Stromal cell of bone marrow (primary cell): ENCODE measurements at regions not wholly inside any gene's neighbourhood (a gene's known extent, or its start where the extent isn't known, plus 50 kb on each side); places are given as distances from the start of the nearest gene placed in this dataset.
"Not testable (repeated sequence)": the region's sequence is repeated elsewhere in the genome, so short reads cannot be mapped to it uniquely, and the experiment has no call there.

ENCODE experiments used
- DNase-seq: peaks from one replicate; pipeline ENCODE4 v3.0.0-alpha.2; 2012; ENCODE audit warnings: low read depth

GRCh38 chr2:61623747-61624146, 85.6 kb upstream of the XPO1 start:
- DNase-seq, result no peak

- peak; percentile 83 for DNase-seq
These were observed 82.3 kb upstream of the XPO1 start for GRCh38 chr2:61620244-61621159.

GRCh38 chr2:61619561-61619960, 81.4 kb upstream of the XPO1 start:
- no peak for DNase-seq

GRCh38 chr2:61617610-61618009, 79.5 kb upstream of the XPO1 start:
- DNase-seq, result no peak

GRCh38 chr2:61605245-61605644, 67.1 kb upstream of the XPO1 start:
- no peak for DNase-seq

GRCh38 chr2:61604433-61604832, 66.3 kb upstream of the XPO1 start:
- DNase-seq, result no peak

- not testable (repeated sequence) for DNase-seq
These were observed 60.5 kb upstream of the XPO1 start for GRCh38 chr2:61598515-61599156.

- no peak for DNase-seq
These were observed 59.4 kb upstream of the XPO1 start for GRCh38 chr2:61597300-61598289.

GRCh38 chr2:61594201-61594600, 56.0 kb upstream of the XPO1 start:
- not testable (repeated sequence) for DNase-seq

GRCh38 chr2:61593648-61594047, 55.5 kb upstream of the XPO1 start:
- not testable (repeated sequence) for DNase-seq

- no peak for DNase-seq
These were observed 52.1 kb upstream of the XPO1 start for GRCh38 chr2:61590214-61590613.

GRCh38 chr2:61588566-61588965, 50.4 kb upstream of the XPO1 start:
- no peak for DNase-seq
